ENCODE measurements at regions not wholly inside any gene's neighbourhood (a gene's known extent, or its start where the extent isn't known, plus 50 kb on each side); places are given as distances from the start of the nearest gene placed in this dataset.

- TF ChIP-seq CTCF (IDR thresholded peaks at IDR 0.05) (no peak), POLR2A (IDR thresholded peaks at IDR 0.05) (no peak), POLR2AphosphoS5 (IDR thresholded peaks at IDR 0.05) (no peak), EP300 (IDR thresholded peaks at IDR 0.05) (no peak)
- peaks cover 2 to 18% (median 5%) of the 10 kb centered on the region in 3 donors for H3K4me1 ChIP-seq
- H3K9me3 ChIP-seq: no peaks in the 10 kb centered on the region
- H3K4me3 ChIP-seq: no peak overlapping the region
- H3K27me3 ChIP-seq: no peaks in the 10 kb centered on the region
- ATAC-seq: no peak
- no peak overlapping the region for H3K27ac ChIP-seq
- WGBS, 2 donors (ENCODE audit: low coverage in 1 of 2): 24 to 44% methylated on average over 3 of the region's 3 CpGs
- no peaks in the 10 kb centered on the region for H3K36me3 ChIP-seq
Measured at GRCh38 chr13:74305876-74306275, 171.7 kb upstream of the KLF12 start.

DNA sequence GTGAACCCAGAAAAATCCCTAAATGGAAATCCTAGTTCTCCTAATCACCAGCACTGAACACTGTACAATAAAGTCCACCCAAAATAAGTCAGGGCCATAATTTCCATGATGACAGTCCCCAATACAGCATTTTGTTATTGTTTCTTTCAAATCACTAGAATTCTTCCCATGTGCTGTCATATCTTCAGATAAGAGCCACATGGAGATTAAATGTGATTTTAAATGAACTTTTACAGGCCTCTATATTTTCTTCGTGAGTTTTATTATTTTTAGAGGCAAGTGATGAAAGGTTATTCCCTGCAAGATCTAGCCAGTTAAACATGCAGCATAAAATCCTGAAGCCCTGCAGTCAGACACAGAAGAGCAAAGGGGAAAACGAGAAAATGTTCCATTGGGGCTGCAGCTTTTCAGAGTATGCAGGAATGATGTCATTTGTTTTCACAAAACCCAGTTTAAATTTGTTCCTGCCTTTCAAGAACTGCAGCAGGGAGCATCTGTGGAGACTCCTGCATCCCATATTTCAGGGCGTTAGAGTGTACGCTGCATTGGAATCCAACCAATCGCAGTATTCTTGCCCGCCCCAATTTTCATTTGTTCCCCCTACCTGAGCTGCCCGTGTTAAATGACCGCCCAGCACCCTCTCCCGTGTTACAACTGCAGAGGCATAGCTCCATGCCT is 167.2 kb upstream of the KLF12 start:
- H3K27ac ChIP-seq: peak overlapping the region in 3 of 4 donors; percentile 35 to 46 (median 43)

GRCh38 chr13:74300162-74300561 is 166.0 kb upstream of the KLF12 start:
- TF ChIP-seq CTCF (IDR thresholded peaks at IDR 0.05) (no peak), POLR2A (IDR thresholded peaks at IDR 0.05) (no peak), POLR2AphosphoS5 (IDR thresholded peaks at IDR 0.05) (no peak), EP300 (IDR thresholded peaks at IDR 0.05) (no peak)
- H3K27me3 ChIP-seq: no peaks in the 10 kb centered on the region
- H3K9me3 ChIP-seq: no peaks in the 10 kb centered on the region
- H3K27ac ChIP-seq: peak overlapping the region in 1 of 4 donors; percentile 43
- ATAC-seq: no peak
- H3K4me1 ChIP-seq: peaks cover 2 to 17% (median 5%) of the 10 kb centered on the region in 3 donors
- no peaks in the 10 kb centered on the region for H3K36me3 ChIP-seq
- no peak overlapping the region for H3K4me3 ChIP-seq

More for the DNA sequence above, 167.2 kb upstream of the KLF12 start:
- Histone ChIP-seq H3K4me1 (peaks cover 2 to 17% (median 5%) of the 10 kb centered on the region in 3 donors), H3K9me3 (no peaks in the 10 kb centered on the region), H3K27me3 (no peaks in the 10 kb centered on the region), H3K4me3 (no peak overlapping the region), H3K36me3 (no peaks in the 10 kb centered on the region)
- ATAC-seq: no peak
- WGBS, 2 donors (ENCODE audit: low coverage in 1 of 2): 12 to 20% methylated on average over 9 of the region's 9 CpGs
- TF ChIP-seq POLR2A (IDR thresholded peaks at IDR 0.05) (no peak), CTCF (IDR thresholded peaks at IDR 0.05) (no peak), POLR2AphosphoS5 (IDR thresholded peaks at IDR 0.05) (no peak), EP300 (IDR thresholded peaks at IDR 0.05) (no peak)

DNA sequence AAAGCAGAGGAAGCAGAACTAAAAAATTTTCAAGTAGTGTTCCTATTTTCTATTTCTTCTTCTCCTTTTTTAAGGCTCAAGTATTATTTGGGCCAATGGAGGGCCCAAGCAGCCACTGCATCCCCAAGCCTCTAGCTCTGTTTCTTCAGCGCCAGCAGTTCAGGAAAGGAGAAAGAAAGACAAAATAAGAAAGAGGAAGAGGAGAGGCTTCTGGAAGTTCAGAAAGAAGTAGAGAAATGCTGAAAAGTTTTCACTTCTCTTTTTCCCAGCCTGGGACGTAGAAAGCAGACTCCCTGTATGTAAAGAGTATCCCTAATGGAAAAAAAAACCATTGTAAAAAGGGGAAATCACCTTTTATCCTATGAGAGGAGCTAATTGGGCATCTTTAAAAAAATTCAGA is 165.5 kb upstream of the KLF12 start:
- TF ChIP-seq EP300 (IDR thresholded peaks at IDR 0.05) (no peak), POLR2AphosphoS5 (IDR thresholded peaks at IDR 0.05) (no peak)
- no peak overlapping the region for H3K4me3 ChIP-seq
- WGBS, 2 donors (ENCODE audit: low coverage in 1 of 2): 83 to 90% methylated on average over 2 of the region's 2 CpGs

GRCh38 chr13:74298923-74299322 is 164.7 kb upstream of the KLF12 start:
- no peak overlapping the region for H3K27ac ChIP-seq
- H3K4me3 ChIP-seq: no peak overlapping the region
- H3K27me3 ChIP-seq: no peaks in the 10 kb centered on the region
- H3K36me3 ChIP-seq: no peaks in the 10 kb centered on the region
- 88 to 93% methylated on average over 4 of the region's 4 CpGs for WGBS, 2 donors (ENCODE audit: low coverage in 1 of 2)
- no peak for ATAC-seq
- H3K9me3 ChIP-seq: no peaks in the 10 kb centered on the region
- TF ChIP-seq POLR2A (IDR thresholded peaks at IDR 0.05) (no peak), POLR2AphosphoS5 (IDR thresholded peaks at IDR 0.05) (no peak), CTCF (IDR thresholded peaks at IDR 0.05) (no peak), EP300 (IDR thresholded peaks at IDR 0.05) (no peak)
- peaks cover 2 to 17% (median 5%) of the 10 kb centered on the region in 3 donors for H3K4me1 ChIP-seq

More for the DNA sequence above, 165.5 kb upstream of the KLF12 start:
- ATAC-seq: peak; percentile 50
- Histone ChIP-seq H3K27me3 (no peaks in the 10 kb centered on the region), H3K36me3 (no peaks in the 10 kb centered on the region), H3K9me3 (no peaks in the 10 kb centered on the region), H3K4me1 (peaks cover 2 to 17% (median 5%) of the 10 kb centered on the region in 3 donors), H3K27ac (no peak overlapping the region)

Measured in gastroesophageal sphincter (tissue), 4 donors.